ENCODE measurements at regions not wholly inside any gene's neighbourhood (a gene's known extent, or its start where the extent isn't known, plus 50 kb on each side); places are given as distances from the start of the nearest gene placed in this dataset.

DNA sequence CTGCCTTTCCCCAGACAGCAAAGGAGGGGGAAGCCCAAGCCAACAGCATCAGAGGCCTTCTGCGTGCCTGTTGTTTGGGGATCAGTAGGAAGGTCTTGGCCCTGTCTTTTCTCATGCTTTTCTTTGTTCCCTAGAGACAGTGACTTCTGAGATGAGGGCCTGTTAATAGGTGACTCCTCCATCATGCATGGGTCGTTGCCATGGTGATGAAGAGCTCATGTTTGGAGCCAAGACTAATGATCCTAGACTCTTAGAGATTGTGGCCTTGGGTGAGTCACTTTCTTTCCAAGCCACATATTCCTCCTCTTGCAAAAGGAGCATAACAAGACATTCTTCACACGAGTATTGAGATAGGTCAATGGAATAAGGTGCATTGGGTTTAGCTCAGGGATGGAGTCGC, 201.1 kb upstream of the ASIC2 start:
- FAIRE-seq (no peak), DNase-seq (no peak)
- no peak overlapping the region for H3K27ac ChIP-seq (ENCODE audit: low read depth in 2 of 2, low read length in 2 of 2)
- no peak overlapping the region for H3K9ac ChIP-seq (ENCODE audit: low read length in 3 of 3)
- H3K36me3 ChIP-seq (ENCODE audit: control insufficient read depth in 2 of 3, insufficient read depth in 3 of 3, low read length in 3 of 3), result no peaks in the 10 kb centered on the region
- no peaks in the 10 kb centered on the region for H3K27me3 ChIP-seq (ENCODE audit: control insufficient read depth, insufficient read depth, low read length)
- H3K4me1 ChIP-seq (ENCODE audit: control insufficient read depth in 2 of 3, insufficient read depth in 2 of 3, low read depth in 1 of 3, low read length in 3 of 3), result peaks cover 0 to 4% (median 0%) of the 10 kb centered on the region in 3 donors
- H3K4me3 ChIP-seq (ENCODE audit: low read length in 3 of 3), result no peak overlapping the region
- no peaks in the 10 kb centered on the region for H3K9me3 ChIP-seq (ENCODE audit: control insufficient read depth in 2 of 3, insufficient read depth in 1 of 3, low read length in 3 of 3)
- intact Hi-C loops (cut with DNase I), result no loop called here
- TF ChIP-seq, protein P1, sequence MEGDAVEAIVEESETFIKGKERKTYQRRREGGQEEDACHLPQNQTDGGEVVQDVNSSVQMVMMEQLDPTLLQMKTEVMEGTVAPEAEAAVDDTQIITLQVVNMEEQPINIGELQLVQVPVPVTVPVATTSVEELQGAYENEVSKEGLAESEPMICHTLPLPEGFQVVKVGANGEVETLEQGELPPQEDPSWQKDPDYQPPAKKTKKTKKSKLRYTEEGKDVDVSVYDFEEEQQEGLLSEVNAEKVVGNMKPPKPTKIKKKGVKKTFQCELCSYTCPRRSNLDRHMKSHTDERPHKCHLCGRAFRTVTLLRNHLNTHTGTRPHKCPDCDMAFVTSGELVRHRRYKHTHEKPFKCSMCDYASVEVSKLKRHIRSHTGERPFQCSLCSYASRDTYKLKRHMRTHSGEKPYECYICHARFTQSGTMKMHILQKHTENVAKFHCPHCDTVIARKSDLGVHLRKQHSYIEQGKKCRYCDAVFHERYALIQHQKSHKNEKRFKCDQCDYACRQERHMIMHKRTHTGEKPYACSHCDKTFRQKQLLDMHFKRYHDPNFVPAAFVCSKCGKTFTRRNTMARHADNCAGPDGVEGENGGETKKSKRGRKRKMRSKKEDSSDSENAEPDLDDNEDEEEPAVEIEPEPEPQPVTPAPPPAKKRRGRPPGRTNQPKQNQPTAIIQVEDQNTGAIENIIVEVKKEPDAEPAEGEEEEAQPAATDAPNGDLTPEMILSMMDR (IDR thresholded peaks at IDR 0.05; ENCODE audit: borderline replicate concordance, extremely low read depth, insufficient read depth), result no peak

DNA sequence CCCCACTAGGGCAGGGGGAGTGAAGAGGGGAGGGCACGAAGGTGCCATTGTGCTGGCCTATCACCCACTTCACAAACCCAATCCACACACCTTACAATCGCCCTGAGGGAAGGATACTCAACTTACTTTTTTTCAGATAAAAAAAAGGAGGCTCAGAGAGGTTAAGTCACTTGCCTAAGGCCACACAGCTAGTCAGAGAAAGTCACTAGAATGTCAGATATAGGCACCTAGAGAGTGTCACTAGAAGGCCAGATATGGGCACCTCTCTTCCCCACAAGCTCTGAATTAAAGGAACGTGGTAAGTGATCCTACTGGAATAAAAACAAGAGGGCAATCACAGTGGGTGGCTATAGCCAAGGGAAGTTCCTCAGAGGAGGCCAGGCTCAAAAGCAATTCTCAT, 204.5 kb upstream of the ASIC2 start:
- TF ChIP-seq, protein P1 (IDR thresholded peaks at IDR 0.05; ENCODE audit: borderline replicate concordance, extremely low read depth, insufficient read depth), result no peak
- Histone ChIP-seq H3K9ac (ENCODE audit: low read length in 3 of 3) (no peak overlapping the region), H3K36me3 (ENCODE audit: control insufficient read depth in 2 of 3, insufficient read depth in 3 of 3, low read length in 3 of 3) (no peaks in the 10 kb centered on the region), H3K9me3 (ENCODE audit: control insufficient read depth in 2 of 3, insufficient read depth in 1 of 3, low read length in 3 of 3) (no peaks in the 10 kb centered on the region), H3K27me3 (ENCODE audit: control insufficient read depth, insufficient read depth, low read length) (no peaks in the 10 kb centered on the region), H3K4me3 (ENCODE audit: low read length in 3 of 3) (no peak overlapping the region), H3K27ac (ENCODE audit: low read depth in 2 of 2, low read length in 2 of 2) (no peak overlapping the region), H3K4me1 (ENCODE audit: control insufficient read depth in 2 of 3, insufficient read depth in 2 of 3, low read depth in 1 of 3, low read length in 3 of 3) (peaks cover 0 to 4% (median 0%) of the 10 kb centered on the region in 3 donors)
- FAIRE-seq (no peak), DNase-seq (no peak)
- intact Hi-C loops (cut with DNase I), result no loop called here

DNA sequence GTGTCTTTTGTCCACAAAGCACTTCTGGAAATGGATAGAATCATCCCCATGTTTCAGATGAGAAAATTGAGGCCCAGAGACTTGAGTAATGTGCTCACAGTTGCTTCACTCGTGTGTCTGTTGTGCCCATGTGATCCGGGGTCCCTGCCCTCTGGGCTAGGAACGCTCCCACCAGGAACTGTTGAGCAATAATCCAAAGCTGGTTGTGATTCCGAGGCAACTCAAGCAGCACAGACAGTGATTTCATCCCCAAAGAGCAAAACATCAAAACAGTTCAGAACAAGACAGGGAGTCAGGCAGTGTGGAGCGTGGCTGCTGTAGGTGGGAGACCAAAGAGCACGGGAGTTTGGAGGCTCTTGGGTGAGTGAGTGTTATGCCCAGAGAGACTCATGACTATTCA, 205.0 kb upstream of the ASIC2 start:
- no peak for DNase-seq
- Histone ChIP-seq H3K4me1 (ENCODE audit: control insufficient read depth in 2 of 3, insufficient read depth in 2 of 3, low read depth in 1 of 3, low read length in 3 of 3) (peaks cover 0 to 3% (median 0%) of the 10 kb centered on the region in 3 donors), H3K9ac (ENCODE audit: low read length in 3 of 3) (no peak overlapping the region), H3K36me3 (ENCODE audit: control insufficient read depth in 2 of 3, insufficient read depth in 3 of 3, low read length in 3 of 3) (no peaks in the 10 kb centered on the region), H3K4me3 (ENCODE audit: low read length in 3 of 3) (no peak overlapping the region), H3K27ac (ENCODE audit: low read depth in 2 of 2, low read length in 2 of 2) (no peak overlapping the region), H3K9me3 (ENCODE audit: control insufficient read depth in 2 of 3, insufficient read depth in 1 of 3, low read length in 3 of 3) (no peaks in the 10 kb centered on the region), H3K27me3 (ENCODE audit: control insufficient read depth, insufficient read depth, low read length) (no peaks in the 10 kb centered on the region)
- FAIRE-seq, result no peak
- intact Hi-C loops (cut with DNase I), result no loop called here
- TF ChIP-seq, protein P1 (IDR thresholded peaks at IDR 0.05; ENCODE audit: borderline replicate concordance, extremely low read depth, insufficient read depth), result no peak

- FAIRE-seq, result no peak
- Histone ChIP-seq H3K27me3 (ENCODE audit: control insufficient read depth, insufficient read depth, low read length) (no peaks in the 10 kb centered on the region), H3K9ac (ENCODE audit: low read length in 3 of 3) (no peak overlapping the region), H3K9me3 (ENCODE audit: control insufficient read depth in 2 of 3, insufficient read depth in 1 of 3, low read length in 3 of 3) (no peaks in the 10 kb centered on the region), H3K36me3 (ENCODE audit: control insufficient read depth in 2 of 3, insufficient read depth in 3 of 3, low read length in 3 of 3) (no peaks in the 10 kb centered on the region), H3K4me3 (ENCODE audit: low read length in 3 of 3) (no peak overlapping the region), H3K27ac (ENCODE audit: low read depth in 2 of 2, low read length in 2 of 2) (no peak overlapping the region), H3K4me1 (ENCODE audit: control insufficient read depth in 2 of 3, insufficient read depth in 2 of 3, low read depth in 1 of 3, low read length in 3 of 3) (peaks cover 0 to 3% (median 0%) of the 10 kb centered on the region in 3 donors)
- DNase-seq, result no peak
- TF ChIP-seq, protein P1 (IDR thresholded peaks at IDR 0.05; ENCODE audit: borderline replicate concordance, extremely low read depth, insufficient read depth), result no peak
- intact Hi-C loops (cut with DNase I), result no loop called here
These were observed 205.9 kb upstream of the ASIC2 start for GRCh38 chr17:33499040-33499439.

All from kidney (tissue), 13 donors.